ENCODE measurements at regions not wholly inside any gene's neighbourhood (a gene's known extent, or its start where the extent isn't known, plus 50 kb on each side); places are given as distances from the start of the nearest gene placed in this dataset.
"Not testable (repeated sequence)": the region's sequence is repeated elsewhere in the genome, so short reads cannot be mapped to it uniquely, and the experiment has no call there.

- DNase-seq (ENCODE audit: low read depth in 1 of 2, low spot score in 1 of 2), result not testable (repeated sequence)
Observed at GRCh38 chr16:29115802-29116141, 130.9 kb downstream of the LAT start.

DNA sequence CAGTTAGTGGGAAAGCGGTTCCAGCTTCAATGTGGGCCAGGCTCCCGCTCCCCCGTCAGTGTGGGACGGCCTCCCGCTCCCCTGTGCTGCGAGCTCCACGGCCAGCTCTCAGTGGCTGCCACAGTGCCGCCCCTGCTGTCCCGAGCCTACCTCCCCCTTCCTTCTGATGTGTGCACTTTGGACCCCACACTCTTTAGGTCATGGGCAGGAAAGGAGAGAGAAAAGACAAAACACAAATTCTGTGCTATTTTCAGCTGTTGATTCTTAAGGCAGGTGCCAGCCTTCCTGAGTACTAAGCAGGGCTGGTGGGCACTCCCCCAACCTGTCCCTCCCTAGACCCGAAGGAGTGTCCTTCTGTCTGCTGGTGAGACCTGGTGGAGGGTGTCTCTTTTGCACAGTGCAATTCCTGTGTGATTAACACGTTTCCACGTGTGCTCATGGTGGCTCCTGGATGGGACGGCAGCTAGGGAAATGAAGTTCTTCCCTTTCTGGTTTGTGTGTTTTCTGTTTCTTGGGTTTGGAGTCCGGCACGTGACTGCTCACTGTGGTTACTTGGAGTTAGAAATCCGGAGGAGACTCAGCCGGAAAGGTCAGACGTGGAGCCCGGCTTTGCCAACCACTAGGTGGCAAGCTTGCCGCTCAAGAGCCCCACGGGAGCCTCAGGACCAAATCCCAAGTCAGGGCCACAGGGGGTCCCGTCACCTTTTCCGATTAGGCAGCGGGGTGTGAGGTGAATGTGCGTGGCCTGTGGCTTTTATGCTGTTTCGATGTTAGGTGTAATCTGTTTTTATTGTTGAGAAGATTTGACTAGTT lies 130.3 kb downstream of the LAT start:
- DNase-seq (ENCODE audit: low read depth in 1 of 2, low spot score in 1 of 2), result not testable (repeated sequence)

- DNase-seq (ENCODE audit: low read depth in 1 of 2, low spot score in 1 of 2), result no peak
Observed at GRCh38 chr16:29114574-29114973, 129.7 kb downstream of the LAT start.

GRCh38 chr16:29113446-29113845 lies 128.6 kb downstream of the LAT start:
- not testable (repeated sequence) for DNase-seq (ENCODE audit: low read depth in 1 of 2, low spot score in 1 of 2)

DNA sequence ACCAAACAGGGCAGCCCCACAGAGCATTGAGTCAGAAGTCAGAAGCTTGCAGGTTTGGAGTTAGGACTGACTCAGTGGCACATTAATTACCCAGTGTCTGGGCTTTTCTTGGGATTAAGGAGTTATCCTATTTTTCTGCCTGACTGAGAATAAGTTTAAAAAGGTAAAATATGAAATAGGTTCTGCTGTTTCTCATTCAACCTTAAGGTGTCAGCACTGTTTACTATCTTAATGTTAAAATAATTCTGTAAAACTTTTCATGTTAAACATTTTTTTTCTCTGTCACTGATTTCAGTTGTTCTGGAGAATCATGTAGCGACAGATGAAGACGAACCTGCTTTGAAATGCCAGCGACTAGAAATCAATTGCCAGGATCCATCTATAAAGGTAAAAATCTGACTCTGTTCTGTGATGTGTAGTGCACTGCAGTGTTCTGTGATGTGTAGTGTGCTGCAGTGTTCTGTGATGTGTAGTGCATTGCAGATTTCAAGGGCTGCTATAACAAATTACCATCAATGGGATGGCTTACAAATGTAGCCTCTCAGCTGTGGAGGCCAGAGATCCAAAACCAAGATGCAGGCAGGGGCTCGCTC lies 128.0 kb downstream of the LAT start:
- no peak for DNase-seq (ENCODE audit: low read depth in 1 of 2, low spot score in 1 of 2)

- DNase-seq (ENCODE audit: low read depth in 1 of 2, low spot score in 1 of 2), result not testable (repeated sequence)
Observed at GRCh38 chr16:29111901-29112680, 127.2 kb downstream of the LAT start.

DNA sequence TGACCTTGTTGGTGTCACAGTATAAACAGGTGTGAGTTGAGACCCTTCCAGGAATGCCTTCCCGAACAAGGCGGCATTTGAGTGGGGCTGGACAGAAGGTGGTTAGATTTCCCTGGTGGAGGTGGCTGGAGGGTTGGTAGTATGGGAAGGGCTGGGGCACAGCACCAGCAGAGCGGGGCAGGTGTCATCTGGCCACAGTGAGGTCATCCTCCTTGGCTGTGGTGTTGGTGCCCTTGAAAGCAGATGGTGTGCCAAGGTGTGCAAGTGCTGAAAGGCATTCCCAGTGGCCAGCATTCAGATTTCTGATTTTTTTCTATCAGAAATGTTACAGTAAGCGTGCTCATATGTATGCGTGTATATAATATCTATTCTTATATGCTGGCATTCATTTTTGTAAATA lies 126.6 kb downstream of the LAT start:
- no peak for DNase-seq (ENCODE audit: low read depth in 1 of 2, low spot score in 1 of 2)

- DNase-seq (ENCODE audit: low read depth in 1 of 2, low spot score in 1 of 2), result not testable (repeated sequence)
Observed at GRCh38 chr16:29108625-29109169, 123.8 kb downstream of the LAT start.

DNA sequence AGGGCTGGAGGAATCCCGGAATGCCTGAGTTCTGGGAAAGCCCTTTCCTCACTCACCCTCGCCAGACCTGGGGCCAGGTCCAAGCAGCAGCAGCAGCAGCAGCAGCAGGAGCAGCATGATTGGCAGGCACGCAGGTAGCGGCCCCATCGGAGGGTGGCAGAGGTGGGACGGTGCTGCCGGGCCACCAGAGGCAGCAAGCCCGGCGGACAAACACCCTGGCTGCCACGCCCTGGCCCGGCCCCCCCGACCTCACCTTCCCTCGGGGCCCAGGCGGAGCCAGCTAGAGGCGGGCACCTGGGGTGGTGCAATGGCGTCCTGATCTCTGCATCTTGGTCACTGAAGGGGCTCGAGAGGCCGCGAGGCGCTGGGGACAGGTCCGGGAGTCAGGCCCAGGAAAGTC lies 122.4 kb downstream of the LAT start:
- DNase-seq (ENCODE audit: low read depth in 1 of 2, low spot score in 1 of 2), result no peak

DNA sequence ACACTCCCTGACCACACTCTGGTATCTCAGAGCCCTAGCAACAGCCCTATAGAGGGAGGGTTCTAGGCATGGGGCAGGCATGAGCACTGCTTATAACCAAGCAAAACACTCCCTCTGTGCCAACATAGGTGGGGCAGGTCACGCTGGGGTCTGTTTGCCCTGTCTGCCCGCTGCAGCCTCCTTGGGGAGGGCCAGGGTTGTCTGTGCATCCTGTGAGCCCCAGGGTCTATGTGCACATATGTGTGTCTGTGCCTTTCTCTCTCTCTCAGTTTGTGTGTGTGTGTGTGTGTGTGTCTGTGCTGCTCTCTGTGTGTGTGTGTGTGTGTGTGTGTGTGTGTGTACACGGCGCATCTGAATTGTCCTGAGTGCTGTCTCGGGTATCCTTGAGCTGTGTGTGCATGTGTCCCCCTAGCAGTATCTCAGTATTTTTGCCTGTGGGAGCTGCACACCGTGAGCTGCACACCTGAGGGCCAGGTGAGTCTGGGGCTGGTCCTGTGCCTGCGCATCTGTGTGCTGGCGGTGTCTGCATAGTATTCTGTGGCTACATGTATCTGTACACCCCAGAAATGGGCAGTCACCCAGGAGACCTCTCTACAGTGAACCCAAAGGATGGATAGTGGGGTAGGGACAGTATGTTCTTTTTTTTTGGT lies 121.5 kb downstream of the LAT start:
- DNase-seq (ENCODE audit: low read depth in 1 of 2, low spot score in 1 of 2), result not testable (repeated sequence)

GRCh38 chr16:29104600-29104999 lies 119.7 kb downstream of the LAT start:
- DNase-seq (ENCODE audit: low read depth in 1 of 2, low spot score in 1 of 2), result not testable (repeated sequence)

- DNase-seq (ENCODE audit: low read depth in 1 of 2, low spot score in 1 of 2), result not testable (repeated sequence)
Observed at GRCh38 chr16:29097965-29098364, 113.1 kb downstream of the LAT start.

DNA sequence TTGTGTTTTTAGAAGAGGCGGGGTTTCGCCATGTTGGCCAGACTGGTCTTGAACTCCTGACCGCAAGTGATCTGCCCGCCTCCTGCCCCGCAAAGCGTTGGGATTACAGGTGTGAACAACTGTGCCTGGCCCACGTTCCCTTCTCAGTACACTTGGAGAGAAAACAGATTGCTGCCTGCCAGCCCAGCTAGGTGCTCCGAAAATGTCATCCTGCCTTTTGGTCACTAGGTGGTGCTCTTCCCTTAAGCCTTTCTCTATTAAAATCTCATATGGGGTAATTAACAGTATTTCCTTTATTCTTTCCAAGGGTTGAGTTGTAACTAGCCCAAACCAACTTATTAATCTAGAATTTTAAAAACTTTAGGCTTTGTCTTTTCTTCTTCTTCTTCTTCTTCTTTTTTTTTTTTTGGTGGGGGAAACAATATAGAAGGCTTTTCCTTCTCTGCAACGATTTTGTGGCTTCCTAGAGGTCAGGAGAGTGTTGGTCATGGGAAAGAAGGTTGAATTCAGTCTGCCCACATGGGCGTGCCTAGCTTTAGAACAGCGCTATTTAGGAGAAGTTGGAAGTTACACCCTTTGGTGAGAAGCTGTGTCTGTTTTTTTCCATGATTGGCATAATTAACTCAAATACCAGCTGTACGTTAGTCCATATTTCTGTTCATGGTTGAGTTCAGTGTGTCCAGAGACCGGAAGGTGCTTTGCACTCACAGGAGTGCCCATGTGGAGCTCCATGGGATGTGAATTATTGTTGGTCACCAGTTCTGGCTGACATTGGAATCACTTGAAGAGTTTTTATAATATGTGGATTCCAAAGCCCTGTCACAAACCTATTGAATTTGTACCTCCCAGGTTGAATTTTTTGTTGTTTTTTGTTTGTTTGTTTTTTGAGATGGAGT lies 110.1 kb downstream of the LAT start:
- DNase-seq (ENCODE audit: low read depth in 1 of 2, low spot score in 1 of 2), result not testable (repeated sequence)

GRCh38 chr16:29094325-29094724 lies 109.5 kb downstream of the LAT start:
- DNase-seq (ENCODE audit: low read depth in 1 of 2, low spot score in 1 of 2), result not testable (repeated sequence)

- not testable (repeated sequence) for DNase-seq (ENCODE audit: low read depth in 1 of 2, low spot score in 1 of 2)
Observed at GRCh38 chr16:29089679-29090078, 104.8 kb downstream of the LAT start.

DNA sequence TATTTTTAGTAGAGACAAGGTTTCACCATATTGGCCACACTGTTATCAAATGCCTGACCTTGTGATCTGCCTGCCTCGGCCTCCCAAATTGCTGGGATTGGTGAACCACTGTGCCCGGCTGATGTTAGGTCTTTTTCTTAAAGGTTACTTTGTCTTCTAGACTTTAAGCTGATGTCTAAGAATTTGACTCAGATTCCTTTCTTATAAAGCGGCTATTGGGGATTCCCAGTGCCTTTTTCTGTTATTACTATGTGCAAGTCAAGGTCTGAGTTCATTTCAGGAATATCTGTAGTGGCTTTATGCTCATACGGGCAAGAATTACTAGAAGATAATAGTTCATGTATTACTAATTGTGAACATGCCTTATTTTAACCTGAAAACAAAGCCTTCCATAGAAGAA lies 102.8 kb downstream of the LAT start:
- not testable (repeated sequence) for DNase-seq (ENCODE audit: low read depth in 1 of 2, low spot score in 1 of 2)

- peak in 1 of 2 donors; percentile 20 for DNase-seq (ENCODE audit: low read depth in 1 of 2, low spot score in 1 of 2)
Observed at GRCh38 chr16:29081829-29082639, 97.2 kb downstream of the LAT start.

- DNase-seq (ENCODE audit: low read depth in 1 of 2, low spot score in 1 of 2), result peak in 1 of 2 donors; percentile 9
Observed at GRCh38 chr16:29074554-29075402, 89.9 kb downstream of the LAT start.
